Neural cell (in vitro differentiated cells): ENCODE measurements at regions not wholly inside any gene's neighbourhood (a gene's known extent, or its start where the extent isn't known, plus 50 kb on each side); places are given as distances from the start of the nearest gene placed in this dataset.

ENCODE experiments used
- H2AFZ ChIP-seq: fragments of 200-600, 300-800 bp; sonication (generic), shearing (Covaris generic); 2 replicates; pipeline ENCODE4 v1.6.0; 2014; ENCODE audit warnings: low read depth, mild to moderate bottlenecking, antibody characterized with exemption, low read length, moderate library complexity
- H3F3A ChIP-seq: fragments of 200-600 bp; shearing (Covaris generic); 2 replicates; pipeline ENCODE4 v1.6.1; 2016; ENCODE audit warnings: mild to moderate bottlenecking, moderate library complexity, mixed read lengths, antibody characterized with exemption, low read length; ENCODE audit not compliant: insufficient read depth, poor library complexity, severe bottlenecking
- H3K27ac ChIP-seq: fragments of 200-600, 300-800 bp; sonication (generic), shearing (Covaris generic); 2 replicates; pipeline ENCODE4 v1.5.1; 2014; ENCODE audit warnings: mild to moderate bottlenecking, low read length, moderate library complexity
- H3K27me3 ChIP-seq: fragments of 300-800, 200-600 bp; sonication (generic), shearing (Covaris generic); 2 replicates; pipeline ENCODE4 v1.6.0; 2014; ENCODE audit warnings: mild to moderate bottlenecking, low read depth, low read length, moderate library complexity; ENCODE audit not compliant: insufficient read depth
- H3K36me3 ChIP-seq: fragments of 300-800, 200-600 bp; sonication (generic), shearing (Covaris generic); 2 replicates; pipeline ENCODE4 v1.5.1; 2014; ENCODE audit warnings: mild to moderate bottlenecking, antibody characterized with exemption, low read length, moderate library complexity; ENCODE audit not compliant: insufficient read depth
- H3K4me2 ChIP-seq: fragments of 300-800, 200-600 bp; sonication (generic), shearing (Covaris generic); 2 replicates; pipeline ENCODE4 v1.6.0; 2014; ENCODE audit warnings: mild to moderate bottlenecking, low read length
- H3K4me3 ChIP-seq: fragments of 300-800, 200-600 bp; sonication (generic), shearing (Covaris generic); 2 replicates; pipeline ENCODE4 v1.5.1; 2014; ENCODE audit warnings: mild to moderate bottlenecking, low read length, moderate library complexity
- H3K79me2 ChIP-seq: fragments of 200-600 bp; shearing (Covaris generic); replicated peaks from 2 replicates; pipeline ENCODE4 v1.6.0; 2014; ENCODE audit warnings: mild to moderate bottlenecking, low read length, moderate library complexity; ENCODE audit not compliant: insufficient read depth
- H3K9ac ChIP-seq: fragments of 300-800, 200-600 bp; sonication (generic), shearing (Covaris generic); 2 replicates; pipeline ENCODE4 v1.6.1; 2016; ENCODE audit warnings: mild to moderate bottlenecking, low read length, mixed read lengths
- H3K9me2 ChIP-seq: fragments of 200-600 bp; shearing (Covaris generic); 2 replicates; pipeline ENCODE4 v1.6.1; 2016; ENCODE audit warnings: mild to moderate bottlenecking, low read length, mixed read lengths; ENCODE audit not compliant: insufficient read depth
- H3K9me3 ChIP-seq: fragments of 200-600, 300-800 bp; sonication (generic), shearing (Covaris generic); 2 replicates; pipeline ENCODE4 v1.6.1; 2016; ENCODE audit warnings: mild to moderate bottlenecking, mixed run types, low read length, moderate library complexity, mixed read lengths
- H4K20me1 ChIP-seq: fragments of 200-600 bp; shearing (Covaris generic); 2 replicates; pipeline ENCODE4 v1.6.1; 2016; ENCODE audit warnings: mild to moderate bottlenecking, mixed run types; ENCODE audit not compliant: insufficient read depth
- EP300 ChIP-seq: fragments of 450-650 bp; conservative IDR thresholded peaks from 2 replicates; pipeline ENCODE4 v1.6.1; 2014; ENCODE audit warnings: antibody characterized with exemption, mild to moderate bottlenecking, moderate library complexity; ENCODE audit not compliant: poor library complexity, severe bottlenecking
- EZH2 ChIP-seq: fragments of 200-600, 300-800 bp; shearing (Covaris generic), sonication (generic); IDR thresholded peaks from 2 replicates; pipeline ENCODE4 v1.6.1; 2014; ENCODE audit warnings: antibody characterized with exemption, low read length, borderline replicate concordance, mild to moderate bottlenecking; ENCODE audit not compliant: insufficient read depth, poor library complexity, severe bottlenecking
- MXI1 ChIP-seq: fragments of 450-650 bp; conservative IDR thresholded peaks from 2 replicates; pipeline ENCODE4 v1.6.1; 2014; ENCODE audit warnings: antibody characterized with exemption, mild to moderate bottlenecking; ENCODE audit not compliant: poor library complexity, severe bottlenecking
- POLR2AphosphoS5 ChIP-seq: IDR thresholded peaks from 2 replicates; pipeline ENCODE4 v1.6.1; 2012
- RAD21 ChIP-seq: fragments of 450-650 bp; conservative IDR thresholded peaks from 2 replicates; pipeline ENCODE4 v1.6.1; 2014; ENCODE audit warnings: antibody characterized with exemption, mild to moderate bottlenecking, moderate library complexity
- SMC3 ChIP-seq: fragments of 450-650 bp; conservative IDR thresholded peaks from 2 replicates; pipeline ENCODE4 v1.6.1; 2014; ENCODE audit warnings: antibody characterized with exemption, mild to moderate bottlenecking, moderate library complexity; ENCODE audit not compliant: poor library complexity
- TAF1 ChIP-seq: IDR thresholded peaks from 2 replicates; pipeline ENCODE4 v1.6.1; 2012; ENCODE audit warnings: low read depth
- TF ChIP-seq, protein P1 (sequence below): IDR thresholded peaks from 2 replicates; pipeline ENCODE4 v1.6.1; 2012; ENCODE audit warnings: borderline replicate concordance
- TF ChIP-seq, protein P2 (sequence below): fragments of 450-650 bp; IDR thresholded peaks from 2 replicates; pipeline ENCODE4 v1.5.1; 2014; ENCODE audit warnings: antibody characterized with exemption, mild to moderate bottlenecking, moderate library complexity; ENCODE audit not compliant: poor library complexity, severe bottlenecking

DNA sequence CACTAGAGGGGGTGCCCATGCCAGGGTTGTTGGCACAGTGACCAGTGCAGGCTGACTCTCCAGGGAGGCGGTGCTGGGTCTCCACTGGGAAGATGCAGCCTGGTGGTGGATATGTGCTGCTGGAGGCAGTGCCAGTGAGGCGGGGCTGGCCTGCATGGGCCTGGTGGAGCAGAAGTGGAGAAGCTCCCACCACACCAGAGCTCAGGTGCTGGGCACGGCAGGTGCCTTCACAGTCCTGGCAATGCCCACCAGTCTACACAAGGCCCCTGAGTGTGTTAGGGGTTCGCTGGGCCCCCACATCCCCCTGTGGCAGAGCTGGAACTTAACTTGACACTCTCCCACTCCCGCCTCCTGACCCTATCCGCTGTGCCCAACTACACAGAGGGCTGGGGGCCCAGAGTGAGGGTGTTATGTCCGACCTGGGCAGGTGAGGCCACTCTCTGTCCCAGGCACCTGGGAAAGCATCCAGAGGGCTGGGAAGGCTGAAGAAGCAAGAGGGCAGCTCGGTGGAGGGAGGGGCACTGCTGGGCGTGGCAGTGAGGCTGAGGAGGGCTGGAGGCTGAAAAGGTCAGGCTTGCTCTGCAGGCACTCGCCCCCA, 102.4 kb upstream of the B3GAT1 start:
- Histone ChIP-seq H3K9me3 (no peaks in the 10 kb centered on the region), H3K27me3 (no peaks in the 10 kb centered on the region), H2AFZ (no peak overlapping the region), H3K9ac (no peak overlapping the region), H3K79me2 (no peaks in the 10 kb centered on the region), H3K4me2 (no peak overlapping the region), H3F3A (no peaks in the 10 kb centered on the region), H3K4me3 (no peak overlapping the region), H3K27ac (no peak overlapping the region), H4K20me1 (no peaks in the 10 kb centered on the region), H3K36me3 (no peaks in the 10 kb centered on the region), H3K9me2 (no peaks in the 10 kb centered on the region)
- TF ChIP-seq SMC3 (no peak), MXI1 (no peak), POLR2AphosphoS5 (no peak), RAD21 (no peak), EZH2 (no peak), TAF1 (no peak), EP300 (no peak)
- TF ChIP-seq, protein P1, sequence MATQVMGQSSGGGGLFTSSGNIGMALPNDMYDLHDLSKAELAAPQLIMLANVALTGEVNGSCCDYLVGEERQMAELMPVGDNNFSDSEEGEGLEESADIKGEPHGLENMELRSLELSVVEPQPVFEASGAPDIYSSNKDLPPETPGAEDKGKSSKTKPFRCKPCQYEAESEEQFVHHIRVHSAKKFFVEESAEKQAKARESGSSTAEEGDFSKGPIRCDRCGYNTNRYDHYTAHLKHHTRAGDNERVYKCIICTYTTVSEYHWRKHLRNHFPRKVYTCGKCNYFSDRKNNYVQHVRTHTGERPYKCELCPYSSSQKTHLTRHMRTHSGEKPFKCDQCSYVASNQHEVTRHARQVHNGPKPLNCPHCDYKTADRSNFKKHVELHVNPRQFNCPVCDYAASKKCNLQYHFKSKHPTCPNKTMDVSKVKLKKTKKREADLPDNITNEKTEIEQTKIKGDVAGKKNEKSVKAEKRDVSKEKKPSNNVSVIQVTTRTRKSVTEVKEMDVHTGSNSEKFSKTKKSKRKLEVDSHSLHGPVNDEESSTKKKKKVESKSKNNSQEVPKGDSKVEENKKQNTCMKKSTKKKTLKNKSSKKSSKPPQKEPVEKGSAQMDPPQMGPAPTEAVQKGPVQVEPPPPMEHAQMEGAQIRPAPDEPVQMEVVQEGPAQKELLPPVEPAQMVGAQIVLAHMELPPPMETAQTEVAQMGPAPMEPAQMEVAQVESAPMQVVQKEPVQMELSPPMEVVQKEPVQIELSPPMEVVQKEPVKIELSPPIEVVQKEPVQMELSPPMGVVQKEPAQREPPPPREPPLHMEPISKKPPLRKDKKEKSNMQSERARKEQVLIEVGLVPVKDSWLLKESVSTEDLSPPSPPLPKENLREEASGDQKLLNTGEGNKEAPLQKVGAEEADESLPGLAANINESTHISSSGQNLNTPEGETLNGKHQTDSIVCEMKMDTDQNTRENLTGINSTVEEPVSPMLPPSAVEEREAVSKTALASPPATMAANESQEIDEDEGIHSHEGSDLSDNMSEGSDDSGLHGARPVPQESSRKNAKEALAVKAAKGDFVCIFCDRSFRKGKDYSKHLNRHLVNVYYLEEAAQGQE: no peak
- TF ChIP-seq, protein P2, sequence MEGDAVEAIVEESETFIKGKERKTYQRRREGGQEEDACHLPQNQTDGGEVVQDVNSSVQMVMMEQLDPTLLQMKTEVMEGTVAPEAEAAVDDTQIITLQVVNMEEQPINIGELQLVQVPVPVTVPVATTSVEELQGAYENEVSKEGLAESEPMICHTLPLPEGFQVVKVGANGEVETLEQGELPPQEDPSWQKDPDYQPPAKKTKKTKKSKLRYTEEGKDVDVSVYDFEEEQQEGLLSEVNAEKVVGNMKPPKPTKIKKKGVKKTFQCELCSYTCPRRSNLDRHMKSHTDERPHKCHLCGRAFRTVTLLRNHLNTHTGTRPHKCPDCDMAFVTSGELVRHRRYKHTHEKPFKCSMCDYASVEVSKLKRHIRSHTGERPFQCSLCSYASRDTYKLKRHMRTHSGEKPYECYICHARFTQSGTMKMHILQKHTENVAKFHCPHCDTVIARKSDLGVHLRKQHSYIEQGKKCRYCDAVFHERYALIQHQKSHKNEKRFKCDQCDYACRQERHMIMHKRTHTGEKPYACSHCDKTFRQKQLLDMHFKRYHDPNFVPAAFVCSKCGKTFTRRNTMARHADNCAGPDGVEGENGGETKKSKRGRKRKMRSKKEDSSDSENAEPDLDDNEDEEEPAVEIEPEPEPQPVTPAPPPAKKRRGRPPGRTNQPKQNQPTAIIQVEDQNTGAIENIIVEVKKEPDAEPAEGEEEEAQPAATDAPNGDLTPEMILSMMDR: no peak

- H3K27me3 ChIP-seq: no peaks in the 10 kb centered on the region
- no peak overlapping the region for H3K4me2 ChIP-seq
- no peaks in the 10 kb centered on the region for H3K9me2 ChIP-seq
- TF ChIP-seq, protein P1: no peak
- TF ChIP-seq EZH2 (no peak), POLR2AphosphoS5 (no peak), RAD21 (no peak), TAF1 (no peak), EP300 (no peak), MXI1 (no peak), SMC3 (no peak)
- TF ChIP-seq, protein P2: no peak
- no peak overlapping the region for H3K9ac ChIP-seq
- H4K20me1 ChIP-seq: no peaks in the 10 kb centered on the region
- no peak overlapping the region for H3K27ac ChIP-seq
- H3K4me3 ChIP-seq: no peak overlapping the region
- no peak overlapping the region for H2AFZ ChIP-seq
- H3K9me3 ChIP-seq: no peaks in the 10 kb centered on the region
- no peaks in the 10 kb centered on the region for H3F3A ChIP-seq
- H3K79me2 ChIP-seq: no peaks in the 10 kb centered on the region
- no peaks in the 10 kb centered on the region for H3K36me3 ChIP-seq
These were observed 101.6 kb upstream of the B3GAT1 start for GRCh38 chr11:134513585-134514120.
